Left colon (tissue), 2 donors: ENCODE measurements at regions not wholly inside any gene's neighbourhood (a gene's known extent, or its start where the extent isn't known, plus 50 kb on each side); places are given as distances from the start of the nearest gene placed in this dataset.
"Not testable (repeated sequence)": the region's sequence is repeated elsewhere in the genome, so short reads cannot be mapped to it uniquely, and the experiment has no call there.

ENCODE experiments used
- ATAC-seq: fragments of 200-7000 bp; cut with Tn5 transposase; one replicate; pipeline ENCODE4 v1.9.1; 2020; ENCODE audit warnings: mild to moderate bottlenecking, moderate library complexity
- DNase-seq, 2 donors: peaks; one replicate each; pipeline ENCODE4 v3.0.0-alpha.2; 2020
- intact Hi-C, 2 donors: fragments of 100-400 bp; cut with DNase I in 1 of 2; cut with micrococcal nuclease in 1 of 2; formaldehyde crosslinking; loops; one replicate each; pipeline versions ENCODE4 v1.11.2 to v1.14.0; 2022; cut with DNase I, micrococcal nuclease
- donor health status: DM: no; HTN: no; CAD: no.
- donor health status: DM: yes; HTN: yes; CAD: no.

DNA sequence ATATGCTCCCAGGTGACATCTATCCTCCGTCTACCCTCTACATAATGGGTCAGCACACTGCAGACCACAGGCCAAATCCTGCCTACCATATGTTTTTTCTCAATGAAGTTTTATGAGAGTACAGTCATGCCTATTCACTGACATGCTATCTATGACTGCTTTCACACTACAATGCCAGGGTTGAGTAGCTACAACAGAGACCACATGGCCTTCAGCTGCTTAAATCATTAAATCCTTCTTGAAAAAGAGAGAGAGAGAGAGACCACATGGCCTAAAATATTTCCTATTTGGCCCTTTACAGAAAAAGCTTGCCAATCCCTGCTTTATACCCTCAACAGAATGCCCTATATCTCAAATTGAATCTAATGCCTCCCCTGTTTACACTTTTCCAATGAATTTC is 119.8 kb upstream of the CCDC180 start:
- ATAC-seq, DNase-seq, intact Hi-C loops: not testable (repeated sequence)

DNA sequence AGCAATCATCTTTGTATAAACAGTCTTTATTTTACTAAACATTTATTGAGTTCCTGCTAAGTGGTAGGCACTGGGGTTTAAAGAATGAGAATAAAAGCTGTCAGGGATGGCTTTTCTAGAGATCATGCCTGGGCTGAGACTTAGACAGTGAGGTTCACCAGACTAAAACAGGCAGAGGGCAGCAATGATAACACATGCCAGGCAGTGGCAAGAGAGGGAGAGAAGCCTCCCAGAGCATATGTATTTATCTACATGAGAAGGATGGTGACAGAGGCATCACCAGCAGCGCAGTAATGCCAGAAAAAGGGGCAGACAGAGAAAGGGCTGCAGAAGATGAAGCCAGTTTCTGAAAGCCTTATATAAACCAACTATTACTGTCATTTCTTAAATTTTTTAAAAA is 121.0 kb upstream of the CCDC180 start:
- DNase-seq (no peak), ATAC-seq (no peak)
- intact Hi-C loops: no loop called here

DNA sequence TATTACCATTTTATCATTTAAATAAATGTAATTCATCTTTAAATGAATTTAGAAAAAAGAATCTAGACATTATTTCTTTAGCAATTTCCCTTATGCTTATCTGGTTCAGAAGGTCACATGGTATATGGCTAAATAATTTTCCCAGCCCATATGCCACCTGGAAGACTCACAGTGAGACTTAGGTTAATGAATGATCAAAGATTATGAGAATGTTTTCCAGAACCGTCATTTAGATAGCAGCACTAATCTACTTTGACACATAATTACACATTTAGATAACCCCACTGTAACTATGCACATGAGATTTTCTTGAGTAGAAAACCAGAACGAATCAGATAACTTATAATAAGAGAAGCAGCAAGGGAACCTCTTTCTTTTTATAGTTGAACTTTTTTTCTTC is 124.9 kb upstream of the CCDC180 start:
- intact Hi-C loops, DNase-seq: not testable (repeated sequence)
- ATAC-seq: peak; percentile 100

DNA sequence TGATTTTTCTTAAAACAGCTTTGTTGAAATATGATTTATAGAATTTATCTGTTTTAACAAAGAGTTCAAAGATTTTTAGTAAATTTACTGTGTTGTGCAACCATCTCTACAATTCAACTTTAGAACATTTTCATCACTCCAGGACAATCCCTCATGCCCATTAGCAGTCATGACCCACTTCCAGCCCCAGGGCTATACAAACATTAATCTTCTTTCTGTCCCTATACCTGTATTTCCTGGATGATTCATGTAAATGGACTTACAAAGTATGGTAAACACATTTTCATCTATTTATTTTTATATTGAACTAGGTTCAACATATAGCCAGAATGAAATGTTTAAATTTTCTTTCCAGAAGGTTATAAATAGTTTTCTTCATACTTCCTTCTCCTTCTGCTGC is 127.8 kb upstream of the CCDC180 start:
- DNase-seq: no peak
- ATAC-seq: no peak
- intact Hi-C loops: no loop called here

DNA sequence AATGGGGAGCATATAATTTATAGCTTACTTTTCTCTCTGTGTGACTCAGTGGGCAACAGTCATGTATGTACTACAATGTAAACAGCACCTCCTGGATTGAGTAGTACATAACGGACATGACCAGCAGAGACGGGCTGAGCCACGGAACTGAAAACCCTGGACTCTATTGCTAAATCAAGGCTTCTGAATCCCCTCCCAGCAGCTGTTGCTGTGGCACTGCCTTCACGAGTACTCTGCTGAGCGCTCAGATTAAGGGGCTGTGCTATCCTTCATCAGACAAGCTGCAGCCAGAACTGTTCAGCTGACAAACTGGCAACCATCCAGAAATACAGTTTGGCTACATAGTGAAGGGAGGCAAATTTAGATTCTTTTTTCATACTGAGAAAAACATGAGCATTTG is 131.3 kb upstream of the CCDC180 start:
- ATAC-seq (no peak), DNase-seq (no peak)
- intact Hi-C loops: no loop called here

DNA sequence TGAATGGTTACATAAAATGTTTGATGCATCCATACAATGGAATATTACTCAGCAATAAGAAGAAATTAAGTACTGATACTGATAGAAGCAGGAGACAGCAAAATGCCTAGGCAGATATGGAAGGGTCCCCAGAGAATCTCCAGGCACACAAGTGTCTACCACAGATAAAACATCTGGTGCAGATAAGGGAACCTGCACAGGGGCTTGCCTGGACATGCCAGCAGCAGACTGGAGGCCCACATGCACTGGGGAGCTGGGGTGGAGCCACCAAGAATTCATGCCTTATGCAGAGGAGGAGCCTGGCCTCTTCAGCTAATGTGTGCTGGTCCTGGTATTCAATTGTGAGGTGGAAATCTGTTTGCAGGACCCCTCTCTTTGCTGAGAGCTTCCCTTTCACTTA is 129.2 kb upstream of the CTSV start:
- DNase-seq, ATAC-seq, intact Hi-C loops: not testable (repeated sequence)

DNA sequence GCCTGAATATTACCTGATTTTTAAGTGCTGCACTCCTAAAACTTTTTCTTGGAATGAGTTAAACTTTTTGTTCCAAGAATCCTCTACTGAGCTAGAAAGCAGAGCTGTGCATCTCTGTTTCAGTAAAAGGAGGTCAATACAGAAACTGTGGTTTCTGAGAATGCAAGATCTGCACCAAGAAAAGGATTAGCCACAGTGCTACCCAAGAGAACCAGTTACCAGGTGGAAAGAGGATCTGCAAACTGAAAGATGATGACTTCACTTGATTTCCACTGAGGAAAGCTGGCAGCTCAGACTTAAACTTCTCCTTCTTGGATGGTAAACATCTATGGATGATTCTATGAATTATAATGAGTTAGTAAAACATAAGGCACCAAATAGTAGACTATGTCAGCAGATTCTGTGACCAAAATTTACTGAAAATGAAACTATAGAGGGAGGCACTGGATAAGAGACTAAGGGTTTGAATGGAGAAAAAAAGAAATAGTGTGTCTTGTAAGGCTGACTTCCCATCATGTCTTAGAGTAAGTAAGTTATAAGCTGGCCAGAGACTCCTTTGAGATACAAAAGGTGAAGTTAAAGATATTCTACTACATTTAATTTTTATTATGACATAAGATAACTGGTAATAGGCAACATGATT is 127.7 kb upstream of the CTSV start:
- DNase-seq, intact Hi-C loops, ATAC-seq: not testable (repeated sequence)

DNA sequence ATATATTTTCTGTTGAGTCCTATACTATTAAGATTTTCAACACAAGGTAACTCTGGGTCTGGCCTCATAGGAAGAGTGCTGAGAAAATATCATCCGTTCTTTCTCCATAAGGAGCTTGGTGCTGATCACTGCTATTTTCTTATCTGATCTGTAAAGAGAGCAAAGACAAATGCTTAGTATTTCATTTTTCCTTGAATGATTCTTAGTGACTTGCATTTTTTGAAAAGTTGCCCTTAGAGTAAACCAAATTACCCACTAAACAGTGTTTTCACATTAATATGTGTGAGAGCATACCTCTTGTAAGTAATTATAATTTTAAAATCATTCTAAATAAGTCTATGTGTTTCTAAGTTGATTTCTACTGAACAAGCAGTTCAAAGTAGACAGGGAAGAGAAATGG is 121.3 kb upstream of the CTSV start:
- intact Hi-C loops: no loop called here
- DNase-seq (no peak), ATAC-seq (no peak)

DNA sequence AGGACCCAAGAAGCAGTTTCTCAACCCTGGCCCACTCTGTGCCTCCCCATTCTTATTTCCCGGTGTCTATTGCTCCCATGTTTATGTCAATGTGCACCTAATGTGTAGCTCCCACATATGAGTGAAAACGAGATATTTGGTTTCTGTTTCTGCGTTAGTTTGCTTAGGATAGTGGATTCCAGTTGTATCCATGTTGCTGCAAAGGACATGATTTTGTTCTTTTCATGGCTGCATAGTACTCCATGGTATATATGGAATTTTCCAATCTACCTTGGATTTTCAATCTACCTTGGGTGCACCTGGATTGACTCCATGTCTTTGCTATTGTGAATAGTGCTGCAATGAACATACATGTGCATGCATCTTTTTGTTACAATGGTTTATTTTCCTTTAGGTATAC is 119.8 kb upstream of the CTSV start:
- ATAC-seq, intact Hi-C loops, DNase-seq: not testable (repeated sequence)

DNA sequence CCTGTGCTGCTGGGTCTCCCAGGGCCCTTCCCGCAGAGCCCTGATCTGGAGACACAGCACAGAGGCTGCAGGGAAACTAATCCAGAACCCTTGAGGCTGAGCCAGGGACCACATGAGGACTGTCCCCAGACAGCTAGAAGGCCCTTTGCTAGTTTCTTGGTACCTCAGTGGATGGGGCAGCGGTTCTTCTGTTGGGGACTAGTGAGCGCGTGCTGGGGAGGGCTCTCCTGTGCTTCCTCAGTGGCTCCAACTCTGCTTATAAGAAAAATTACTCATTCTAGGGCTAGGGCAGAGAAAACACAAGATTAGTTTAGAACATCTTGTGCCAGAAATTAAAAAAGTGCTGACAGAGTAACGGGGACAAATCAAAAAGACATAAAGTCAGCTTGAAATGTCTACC is 116.5 kb upstream of the CTSV start:
- ATAC-seq, intact Hi-C loops: not testable (repeated sequence)

DNA sequence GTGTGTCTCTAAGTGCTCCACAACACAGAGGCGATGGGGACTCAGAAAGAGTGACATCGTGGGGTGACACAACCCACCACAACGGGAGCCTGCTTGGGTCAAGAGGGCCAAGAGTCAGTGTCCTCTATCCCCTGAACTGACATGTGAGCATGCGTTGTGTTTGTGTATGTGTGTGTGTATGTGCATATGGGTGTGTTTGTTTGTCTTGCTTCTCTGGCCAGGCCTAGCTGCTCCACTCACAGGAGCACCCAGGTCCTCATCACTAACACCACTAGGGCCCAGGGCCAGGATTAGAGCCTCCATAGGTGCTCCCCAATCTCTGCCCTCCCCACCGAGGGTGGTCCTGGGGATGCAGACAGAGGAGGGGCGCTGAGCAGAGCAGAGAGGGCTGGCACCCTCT is 115.0 kb upstream of the CTSV start:
- DNase-seq: no peak
- no peak for ATAC-seq
- intact Hi-C loops: no loop called here

More for the DNA sequence above, 116.5 kb upstream of the CTSV start:
- DNase-seq: not testable (repeated sequence)

DNA sequence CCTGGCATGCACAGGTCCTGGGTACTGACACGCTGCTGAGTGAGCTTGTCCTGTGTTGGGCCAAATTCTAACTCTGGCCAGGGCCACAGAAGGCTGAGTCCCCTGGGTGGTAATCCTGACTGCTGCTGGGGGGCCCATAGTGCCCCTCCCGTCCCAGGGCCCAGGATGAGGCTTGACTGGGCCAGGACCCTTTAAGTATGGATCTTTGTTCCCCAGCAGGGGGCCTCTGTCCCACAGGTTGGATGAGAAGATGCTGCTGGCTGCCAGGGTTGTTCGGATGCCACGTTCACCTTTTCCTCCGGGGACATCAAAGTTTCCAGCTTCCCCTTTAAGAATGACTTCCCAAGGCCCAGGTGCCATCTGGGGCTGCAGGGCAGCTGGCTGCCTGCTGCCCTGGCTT is 114.2 kb upstream of the CTSV start:
- peak in 1 of 2 donors; percentile 4 for DNase-seq
- ATAC-seq, intact Hi-C loops: not testable (repeated sequence)

DNA sequence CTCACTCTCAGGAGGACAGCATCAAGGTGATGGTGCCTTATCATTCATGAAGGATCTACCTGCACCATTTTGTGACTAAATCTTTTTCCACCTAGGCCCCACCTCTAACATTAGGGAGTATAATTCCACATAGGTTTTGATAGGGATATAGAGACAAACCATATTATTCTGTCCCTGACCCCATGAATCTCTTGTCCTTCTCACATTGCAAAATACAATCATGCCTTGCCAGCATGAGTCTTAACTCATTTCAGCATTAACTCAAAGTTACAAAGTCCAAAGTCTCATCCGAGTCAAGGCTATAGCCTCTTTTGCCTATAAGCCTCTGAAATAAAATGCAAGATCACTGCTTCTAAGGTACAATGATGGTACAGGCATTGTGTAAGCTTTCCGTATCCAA is 111.5 kb upstream of the CTSV start:
- intact Hi-C loops, DNase-seq, ATAC-seq: not testable (repeated sequence)

DNA sequence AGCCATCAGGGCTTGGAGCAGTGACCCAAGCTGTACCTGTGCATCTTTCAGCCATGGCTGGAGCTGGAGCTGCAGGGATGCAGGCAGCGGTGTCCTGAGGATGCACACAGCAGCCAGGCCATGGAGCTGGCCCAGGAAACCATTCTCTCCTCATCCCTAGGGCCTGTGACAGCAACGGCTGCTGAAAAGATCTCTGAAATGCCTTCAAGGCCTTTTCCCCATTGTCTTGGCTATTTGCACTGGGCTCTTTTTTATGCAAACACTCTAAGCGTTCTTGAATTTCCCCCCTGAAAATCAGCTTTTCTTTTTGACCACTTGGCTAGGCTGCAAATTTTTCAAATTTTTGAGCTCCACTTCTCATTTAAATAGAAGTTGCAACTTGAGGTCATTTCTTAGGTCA is 109.5 kb upstream of the CTSV start:
- ATAC-seq, DNase-seq, intact Hi-C loops: not testable (repeated sequence)

DNA sequence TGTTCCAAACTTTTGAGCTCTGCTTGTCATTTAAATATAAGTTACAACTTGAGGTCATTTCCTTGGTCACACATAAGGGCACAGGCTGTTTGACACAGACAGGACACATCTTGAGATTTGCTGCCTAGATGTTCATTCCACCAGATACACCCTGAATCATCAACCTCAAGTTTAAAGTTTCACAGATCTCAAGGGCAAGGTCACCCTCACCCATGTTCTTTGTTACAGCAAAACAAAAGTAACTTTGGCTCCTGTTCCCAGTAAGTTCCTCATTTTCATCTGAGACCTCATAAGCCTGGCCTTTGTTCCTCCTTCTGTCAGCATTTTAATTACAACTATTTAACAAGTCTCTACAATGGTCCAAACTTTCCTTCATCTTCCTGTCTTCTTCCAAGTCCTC is 106.7 kb upstream of the CTSV start:
- ATAC-seq, DNase-seq, intact Hi-C loops: not testable (repeated sequence)

DNA sequence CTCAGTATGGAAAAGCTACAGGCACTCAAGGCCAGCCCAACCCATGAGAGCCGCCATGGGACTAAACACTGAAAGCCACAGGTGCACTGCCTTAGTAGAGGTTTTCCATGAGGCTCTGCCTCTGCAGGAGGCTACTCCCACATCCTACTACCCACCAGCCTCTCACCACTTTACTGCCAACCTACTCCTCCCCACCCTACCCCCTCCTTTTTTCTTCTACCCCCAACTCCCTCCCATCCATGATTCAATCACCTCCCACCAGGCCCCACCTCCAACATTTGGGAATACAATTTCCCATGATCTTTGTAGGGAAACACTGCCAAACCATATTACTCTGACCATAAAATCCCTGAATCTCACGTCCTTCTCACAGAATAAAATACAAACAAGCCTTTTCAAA is 101.6 kb upstream of the CTSV start:
- ATAC-seq (no peak), DNase-seq (no peak)
- intact Hi-C loops: no loop called here

DNA sequence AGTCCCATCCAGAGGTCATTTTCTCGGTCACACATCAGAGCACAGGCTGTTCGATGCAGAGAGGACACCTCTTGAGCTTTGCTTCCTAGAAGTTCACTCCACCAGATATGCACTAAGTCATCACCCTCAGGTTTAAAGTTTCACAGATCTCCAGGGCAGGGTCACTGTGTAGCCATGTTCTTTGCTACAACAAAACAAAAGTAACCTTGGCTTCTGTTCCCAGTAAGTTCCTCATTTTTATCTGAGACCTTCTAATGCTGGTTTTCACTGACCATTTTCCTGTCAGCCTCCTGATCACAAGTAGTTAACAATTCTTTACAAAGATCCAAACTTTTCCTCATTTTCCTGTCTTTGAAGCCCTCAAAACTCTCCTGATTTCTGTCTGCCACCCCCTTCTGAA is 97.5 kb upstream of the CTSV start:
- intact Hi-C loops: no loop called here
- no peak for ATAC-seq
- no peak for DNase-seq

DNA sequence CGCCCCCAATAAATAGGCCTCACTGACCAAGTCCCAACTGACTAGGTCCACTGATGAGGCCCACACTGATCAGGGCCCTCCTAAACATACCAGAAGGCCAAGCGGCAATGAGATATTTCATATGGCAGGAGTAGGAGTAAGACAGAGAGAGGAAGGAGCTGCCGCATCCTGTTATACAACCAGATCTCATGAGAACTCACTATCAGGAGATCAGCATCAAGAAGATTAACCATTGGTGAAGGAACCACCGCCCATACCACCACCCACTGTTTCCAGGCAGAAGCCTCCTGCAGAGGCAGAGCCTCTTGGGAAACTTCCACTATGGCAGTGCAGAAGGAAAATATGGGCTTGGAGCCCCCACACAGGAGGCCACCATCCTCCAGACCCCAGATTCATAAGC is 95.0 kb upstream of the CTSV start:
- ATAC-seq, intact Hi-C loops, DNase-seq: not testable (repeated sequence)

DNA sequence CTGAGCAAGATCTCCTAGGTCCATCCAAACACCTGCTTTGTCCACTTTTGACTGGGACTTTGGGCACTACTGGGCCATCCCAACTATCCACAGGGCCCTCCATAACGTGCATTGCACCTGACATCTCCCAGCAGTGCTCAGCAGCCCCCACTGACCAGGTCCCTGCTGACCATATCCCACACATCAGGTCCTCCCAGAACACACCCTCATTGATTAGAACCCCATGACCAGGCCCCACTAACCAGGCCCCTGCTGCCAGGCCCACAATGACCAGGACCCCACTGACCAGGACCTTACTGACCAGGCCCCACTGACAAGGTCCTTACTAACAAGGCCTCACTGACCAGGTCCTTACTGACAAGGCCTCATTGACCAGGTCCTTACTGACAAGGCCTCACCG is 93.9 kb upstream of the CTSV start:
- DNase-seq (no peak), ATAC-seq (no peak)
- intact Hi-C loops: no loop called here

DNA sequence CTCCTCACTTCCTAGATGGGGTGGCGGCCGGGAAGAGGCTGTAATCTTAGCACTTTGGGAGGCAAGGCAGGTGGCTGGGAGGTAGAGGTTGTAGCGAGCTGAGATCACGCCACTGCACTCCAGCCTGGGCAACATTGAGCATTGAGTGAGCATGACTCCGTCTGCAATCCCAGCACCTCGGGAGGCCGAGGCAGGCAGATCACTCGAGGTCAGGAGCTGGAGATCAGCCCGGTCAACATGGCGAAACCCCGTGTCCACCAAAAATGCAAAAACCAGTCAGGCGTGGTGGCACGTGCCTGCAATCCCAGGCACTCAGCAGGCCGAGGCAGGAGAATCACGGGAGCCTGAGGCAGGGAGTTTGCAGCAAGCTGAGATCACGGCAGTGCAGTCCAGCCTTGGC is 91.9 kb upstream of the CTSV start:
- DNase-seq, intact Hi-C loops, ATAC-seq: not testable (repeated sequence)

DNA sequence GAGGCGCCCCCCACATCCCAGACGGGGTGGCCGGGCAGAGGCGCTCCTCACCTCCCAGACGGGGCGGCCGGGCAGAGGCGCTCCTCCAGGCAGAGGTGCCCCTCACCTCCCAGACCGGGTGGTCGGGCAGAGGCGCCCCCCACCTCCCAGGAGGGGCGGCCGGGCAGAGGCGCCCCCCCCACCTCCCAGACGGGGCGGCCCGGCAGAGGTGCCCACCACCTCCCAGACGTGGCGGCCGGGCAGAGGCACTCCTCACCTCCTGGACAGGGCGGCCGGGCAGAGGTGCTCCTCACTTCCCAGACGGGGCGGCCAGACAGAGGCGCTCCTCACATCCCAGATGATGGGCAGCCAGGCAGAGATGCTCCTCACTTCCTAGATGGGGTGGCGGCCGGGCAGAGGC is 91.4 kb upstream of the CTSV start:
- intact Hi-C loops, DNase-seq, ATAC-seq: not testable (repeated sequence)
